HepG2 (cell line): ENCODE measurements at regions not wholly inside any gene's neighbourhood (a gene's known extent, or its start where the extent isn't known, plus 50 kb on each side); places are given as distances from the start of the nearest gene placed in this dataset.

ENCODE experiments used
- BRCA1 ChIP-seq: sonication (generic); formaldehyde crosslinking; IDR thresholded peaks from 2 replicates; pipeline ENCODE4 v1.4.0; 2020; ENCODE audit warnings: missing genetic modification reagents
- DNMT3B ChIP-seq: conservative IDR thresholded peaks from 2 replicates; pipeline ENCODE4 v1.6.1; 2016; ENCODE audit warnings: missing biosample characterization, control low read depth
- ELF3 ChIP-seq: IDR thresholded peaks from 2 replicates; pipeline ENCODE4 v1.6.1; 2016; ENCODE audit warnings: missing genetic modification reagents, missing compliant biosample characterization
- FOXC1 ChIP-seq: sonication (generic); formaldehyde crosslinking; IDR thresholded peaks from 2 replicates; pipeline ENCODE4 v1.8.0; 2022; ENCODE audit warnings: mild to moderate bottlenecking, missing genetic modification reagents, borderline replicate concordance
- GABPA ChIP-seq, 2 experiments: IDR thresholded peaks; 2 replicates each; pipeline ENCODE4 v1.6.1; 2011 to 2016; ENCODE audit warnings: low read depth in 2 of 2, low read length in 1 of 2, missing biosample characterization in 1 of 2, missing genetic modification characterization in 1 of 2
- GATAD2A ChIP-seq: IDR thresholded peaks from 2 replicates; pipeline ENCODE4 v1.6.1; 2016
- GTF3A ChIP-seq: sonication (generic); formaldehyde crosslinking; conservative IDR thresholded peaks from 2 replicates; pipeline ENCODE4 v1.4.0; 2020; ENCODE audit warnings: mild to moderate bottlenecking, missing genetic modification reagents
- HDAC2 ChIP-seq: sonication (generic); formaldehyde crosslinking; IDR thresholded peaks from 2 replicates; pipeline ENCODE4 v1.4.0; 2020; ENCODE audit warnings: missing genetic modification reagents
- HNF4A ChIP-seq: sonication (generic); formaldehyde crosslinking; IDR thresholded peaks from 2 replicates; pipeline ENCODE4 v1.4.0; 2020; ENCODE audit warnings: missing genetic modification reagents
- MIXL1 ChIP-seq: IDR thresholded peaks from 2 replicates; pipeline ENCODE4 v1.6.1; 2016
- MYC ChIP-seq: sonication (generic); formaldehyde crosslinking; IDR thresholded peaks from 2 replicates; pipeline ENCODE4 v1.9.0; 2021; ENCODE audit warnings: missing genetic modification reagents, borderline replicate concordance
- RARA ChIP-seq: IDR thresholded peaks from 2 replicates; pipeline ENCODE4 v1.6.1; 2016; ENCODE audit warnings: missing genetic modification reagents, missing compliant biosample characterization
- RELA ChIP-seq: sonication (generic); formaldehyde crosslinking; IDR thresholded peaks from 2 replicates; pipeline ENCODE4 v1.4.0; 2020; ENCODE audit warnings: missing genetic modification reagents
- SMAD1 ChIP-seq: sonication (generic); formaldehyde crosslinking; IDR thresholded peaks from 2 replicates; pipeline ENCODE4 v1.4.0; 2020; ENCODE audit warnings: missing genetic modification reagents, low read depth, mild to moderate bottlenecking, borderline replicate concordance
- TCF7 ChIP-seq: sonication (generic); IDR thresholded peaks from 2 replicates; pipeline ENCODE4 v1.6.1; 2016; ENCODE audit warnings: antibody characterized with exemption, low read depth
- ZBTB43 ChIP-seq: sonication (generic); formaldehyde crosslinking; conservative IDR thresholded peaks from 2 replicates; pipeline ENCODE4 v1.4.0; 2020; ENCODE audit warnings: missing genetic modification reagents
- ZFYVE20 ChIP-seq: sonication (generic); formaldehyde crosslinking; IDR thresholded peaks from 2 replicates; pipeline ENCODE4 v1.8.0; 2023; ENCODE audit warnings: low read depth, mild to moderate bottlenecking, moderate library complexity, missing genetic modification reagents, borderline replicate concordance
- ZNF557 ChIP-seq: sonication (generic); formaldehyde crosslinking; IDR thresholded peaks from 2 replicates; pipeline ENCODE4 v1.4.0; 2020; ENCODE audit warnings: missing genetic modification reagents
- ZNF563 ChIP-seq: sonication (generic); formaldehyde crosslinking; IDR thresholded peaks from 2 replicates; pipeline ENCODE4 v1.8.0; 2022; ENCODE audit warnings: mild to moderate bottlenecking, moderate library complexity, missing genetic modification reagents
- ZNF652 ChIP-seq: IDR thresholded peaks from 2 replicates; pipeline ENCODE4 v1.6.1; 2016; ENCODE audit warnings: low read depth, borderline replicate concordance
- ZSCAN30 ChIP-seq: sonication (generic); formaldehyde crosslinking; IDR thresholded peaks from 2 replicates; pipeline ENCODE4 v1.5.0; 2020; ENCODE audit warnings: mild to moderate bottlenecking, missing genetic modification reagents
- TF ChIP-seq, protein P1 (sequence below): sonication (generic); formaldehyde crosslinking; IDR thresholded peaks from 2 replicates; pipeline ENCODE4 v1.4.0; 2020; ENCODE audit warnings: missing genetic modification reagents
- TF ChIP-seq, protein P2 (sequence below): sonication (generic); IDR thresholded peaks from 2 replicates; pipeline ENCODE4 v1.6.1; 2016; ENCODE audit warnings: low read depth, borderline replicate concordance

DNA sequence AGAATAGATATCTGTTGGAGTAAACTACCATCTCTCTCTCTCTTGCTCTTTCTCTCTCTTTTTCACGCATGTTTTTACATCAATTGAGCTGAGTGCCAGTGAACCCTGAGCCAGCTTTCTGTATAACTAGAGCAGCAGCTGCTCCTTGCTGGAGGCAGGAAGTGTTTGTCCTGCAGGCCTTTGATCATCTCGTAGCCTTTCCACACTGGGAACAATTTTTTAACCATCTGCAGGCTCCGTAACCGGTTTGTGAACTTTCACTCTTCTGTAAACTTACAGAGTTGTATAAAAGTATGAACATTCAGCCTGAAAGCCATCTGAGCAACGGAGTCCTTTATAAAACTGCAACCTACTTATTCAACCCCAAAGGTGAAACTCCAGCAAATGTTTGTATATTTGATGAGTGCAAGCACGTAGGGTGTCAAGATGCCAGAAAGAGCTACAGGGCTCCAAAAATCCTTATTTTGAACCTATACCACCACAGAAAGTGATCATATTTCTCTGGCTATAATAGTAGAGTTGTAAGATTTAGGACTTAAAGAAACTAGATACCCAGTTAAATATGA is 162.8 kb upstream of the NFE2L3 start (continued):
- TF ChIP-seq, protein P1, sequence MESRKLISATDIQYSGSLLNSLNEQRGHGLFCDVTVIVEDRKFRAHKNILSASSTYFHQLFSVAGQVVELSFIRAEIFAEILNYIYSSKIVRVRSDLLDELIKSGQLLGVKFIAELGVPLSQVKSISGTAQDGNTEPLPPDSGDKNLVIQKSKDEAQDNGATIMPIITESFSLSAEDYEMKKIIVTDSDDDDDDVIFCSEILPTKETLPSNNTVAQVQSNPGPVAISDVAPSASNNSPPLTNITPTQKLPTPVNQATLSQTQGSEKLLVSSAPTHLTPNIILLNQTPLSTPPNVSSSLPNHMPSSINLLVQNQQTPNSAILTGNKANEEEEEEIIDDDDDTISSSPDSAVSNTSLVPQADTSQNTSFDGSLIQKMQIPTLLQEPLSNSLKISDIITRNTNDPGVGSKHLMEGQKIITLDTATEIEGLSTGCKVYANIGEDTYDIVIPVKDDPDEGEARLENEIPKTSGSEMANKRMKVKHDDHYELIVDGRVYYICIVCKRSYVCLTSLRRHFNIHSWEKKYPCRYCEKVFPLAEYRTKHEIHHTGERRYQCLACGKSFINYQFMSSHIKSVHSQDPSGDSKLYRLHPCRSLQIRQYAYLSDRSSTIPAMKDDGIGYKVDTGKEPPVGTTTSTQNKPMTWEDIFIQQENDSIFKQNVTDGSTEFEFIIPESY (CRISPR knock-in tag): no peak
- TF ChIP-seq RELA (CRISPR knock-in tag) (no peak), FOXC1 (CRISPR knock-in tag) (no peak), GTF3A (CRISPR knock-in tag) (no peak), ZBTB43 (CRISPR knock-in tag) (0 out of 2 replicates have a peak, but pooled peaks have one; percentile 21), ZNF652 (CRISPR knock-in tag) (peak; percentile 71), BRCA1 (CRISPR knock-in tag) (no peak), HDAC2 (CRISPR knock-in tag) (0 out of 2 replicates have a peak, but pooled peaks have one; percentile 9), ZSCAN30 (CRISPR knock-in tag) (no peak), GATAD2A (0 out of 2 replicates have a peak, but pooled peaks have one; percentile 16), ZNF557 (CRISPR knock-in tag) (no peak), MYC (CRISPR knock-in tag) (no peak), GABPA (IDR thresholded peaks at IDR 0.05; ENCODE audit: low read depth, low read length) (no peak), GABPA (CRISPR knock-in tag; IDR thresholded peaks at IDR 0.05; ENCODE audit: low read depth) (peak; percentile 11; the same call in 1 of the 2 replicates), ELF3 (CRISPR knock-in tag) (0 out of 2 replicates have a peak, but pooled peaks have one; percentile 18), HNF4A (CRISPR knock-in tag) (peak; percentile 28; the same call in 1 of the 2 replicates), ZFYVE20 (CRISPR knock-in tag) (no peak), TCF7 (peak; percentile 70; the same call in 1 of the 2 replicates), ZNF563 (CRISPR knock-in tag) (no peak), MIXL1 (0 out of 2 replicates have a peak, but pooled peaks have one; percentile 34), RARA (peak; percentile 51), SMAD1 (no peak), DNMT3B (no peak)
- TF ChIP-seq, protein P2, sequence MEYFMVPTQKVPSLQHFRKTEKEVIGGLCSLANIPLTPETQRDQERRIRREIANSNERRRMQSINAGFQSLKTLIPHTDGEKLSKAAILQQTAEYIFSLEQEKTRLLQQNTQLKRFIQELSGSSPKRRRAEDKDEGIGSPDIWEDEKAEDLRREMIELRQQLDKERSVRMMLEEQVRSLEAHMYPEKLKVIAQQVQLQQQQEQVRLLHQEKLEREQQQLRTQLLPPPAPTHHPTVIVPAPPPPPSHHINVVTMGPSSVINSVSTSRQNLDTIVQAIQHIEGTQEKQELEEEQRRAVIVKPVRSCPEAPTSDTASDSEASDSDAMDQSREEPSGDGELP: peak; percentile 44; the same call in 1 of the 2 replicates
